Stimulated activated naive CD4-positive, alpha-beta T cell treated with Interleukin-2 at 50 U/mL for 16 hours (primary cell): ENCODE measurements at regions not wholly inside any gene's neighbourhood (a gene's known extent, or its start where the extent isn't known, plus 50 kb on each side); places are given as distances from the start of the nearest gene placed in this dataset.

Experiments used
- DNase-seq: peaks from one replicate; lab custom pipeline; 2025; lab: John Stamatoyannopoulos, UW

GRCh38 chr13:90673746-90674145, 673.7 kb upstream of the MIR17HG start:
- no peak for DNase-seq

GRCh38 chr13:90675129-90675528, 672.4 kb upstream of the MIR17HG start:
- DNase-seq: no peak

GRCh38 chr13:90680826-90681225, 666.7 kb upstream of the MIR17HG start:
- no peak for DNase-seq

GRCh38 chr13:90683711-90684131, 663.8 kb upstream of the MIR17HG start:
- DNase-seq: no peak

GRCh38 chr13:90686442-90686841, 661.0 kb upstream of the MIR17HG start:
- DNase-seq: no peak

- DNase-seq: no peak
Measured at GRCh38 chr13:90689111-90689510, 658.4 kb upstream of the MIR17HG start.

GRCh38 chr13:90690458-90691080, 656.9 kb upstream of the MIR17HG start:
- DNase-seq: no peak

GRCh38 chr13:90696254-90696653, 651.2 kb upstream of the MIR17HG start:
- DNase-seq: no peak

- no peak for DNase-seq
Measured at GRCh38 chr13:90696656-90697055, 650.8 kb upstream of the MIR17HG start.

- DNase-seq: no peak
Measured at GRCh38 chr13:90700340-90700739, 647.1 kb upstream of the MIR17HG start.

GRCh38 chr13:90701264-90701663, 646.2 kb upstream of the MIR17HG start:
- DNase-seq: no peak

- no peak for DNase-seq
Measured at GRCh38 chr13:90702050-90702449, 645.4 kb upstream of the MIR17HG start.

- no peak for DNase-seq
Measured at GRCh38 chr13:90706631-90707030, 640.9 kb upstream of the MIR17HG start.

GRCh38 chr13:90708128-90708527, 639.4 kb upstream of the MIR17HG start:
- DNase-seq: no peak

GRCh38 chr13:90709319-90709718, 638.2 kb upstream of the MIR17HG start:
- no peak for DNase-seq

GRCh38 chr13:90710164-90710759, 637.2 kb upstream of the MIR17HG start:
- no peak for DNase-seq

- no peak for DNase-seq
Measured at GRCh38 chr13:90713441-90714133, 633.9 kb upstream of the MIR17HG start.

- DNase-seq: no peak
Measured at GRCh38 chr13:90715485-90715884, 632.0 kb upstream of the MIR17HG start.

GRCh38 chr13:90717451-90717936, 630.0 kb upstream of the MIR17HG start:
- no peak for DNase-seq

GRCh38 chr13:90719461-90719860, 628.0 kb upstream of the MIR17HG start:
- DNase-seq: no peak

GRCh38 chr13:90721937-90722336, 625.5 kb upstream of the MIR17HG start:
- DNase-seq: no peak

GRCh38 chr13:90723381-90723780, 624.1 kb upstream of the MIR17HG start:
- no peak for DNase-seq

- DNase-seq: no peak
Measured at GRCh38 chr13:90726375-90726774, 621.1 kb upstream of the MIR17HG start.
